Mesodermal cell (in vitro differentiated cells): ENCODE measurements at regions not wholly inside any gene's neighbourhood (a gene's known extent, or its start where the extent isn't known, plus 50 kb on each side); places are given as distances from the start of the nearest gene placed in this dataset.
"Not testable (repeated sequence)": the region's sequence is repeated elsewhere in the genome, so short reads cannot be mapped to it uniquely, and the experiment has no call there.

Source experiments
- H3K27ac ChIP-seq: 2 replicates; pipeline ENCODE4 v1.7.0; 2013; ENCODE audit warnings: mild to moderate bottlenecking, low read depth, low read length, moderate library complexity; ENCODE audit not compliant: severe bottlenecking
- H3K36me3 ChIP-seq: 2 replicates; pipeline ENCODE4 v1.7.1; 2013; ENCODE audit warnings: mild to moderate bottlenecking, low read length, moderate library complexity; ENCODE audit not compliant: control insufficient read depth, insufficient read depth
- H3K4me1 ChIP-seq: one replicate; pipeline ENCODE4 v1.7.1; 2013; ENCODE audit warnings: mild to moderate bottlenecking, low read length; ENCODE audit not compliant: insufficient read depth, control insufficient read depth, poor library complexity, severe bottlenecking
- H3K4me3 ChIP-seq: 2 replicates; pipeline ENCODE4 v1.7.0; 2013; ENCODE audit warnings: low read length, control low read depth, mild to moderate bottlenecking; ENCODE audit not compliant: insufficient read depth, poor library complexity, severe bottlenecking; ENCODE audit errors: extremely low read depth
- H3K9me3 ChIP-seq: 2 replicates; pipeline ENCODE4 v1.7.1; 2013; ENCODE audit warnings: mild to moderate bottlenecking, low read length, moderate library complexity; ENCODE audit not compliant: control insufficient read depth
- WGBS, 2 experiments: methylation state at CpG; one replicate each; pipeline ENCODE4 v1.1.5; 2013; ENCODE audit warnings: missing lambda C conversion rate in 2 of 2; ENCODE audit not compliant: insufficient coverage in 2 of 2; 5-methylcytosine and 5-hydroxymethylcytosine counted together

GRCh38 chr11:31958076-31958735, 132.7 kb upstream of the RCN1 start:
- 27 to 33% methylated on average over 15 of the region's 15 CpGs for WGBS, 2 experiments
- Histone ChIP-seq H3K4me1 (peaks cover 4% of the 10 kb centered on the region), H3K9me3 (no peaks in the 10 kb centered on the region), H3K27ac (no peak overlapping the region), H3K4me3 (no peak overlapping the region), H3K36me3 (no peaks in the 10 kb centered on the region)

- Histone ChIP-seq H3K27ac (no peak overlapping the region), H3K9me3 (no peaks in the 10 kb centered on the region), H3K4me1 (peaks cover 4% of the 10 kb centered on the region), H3K36me3 (no peaks in the 10 kb centered on the region), H3K4me3 (no peak overlapping the region)
- WGBS, 2 experiments, result 66 to 81% methylated on average over 6 of the region's 7 CpGs
These were observed 133.2 kb upstream of the RCN1 start for GRCh38 chr11:31957674-31958073.

DNA sequence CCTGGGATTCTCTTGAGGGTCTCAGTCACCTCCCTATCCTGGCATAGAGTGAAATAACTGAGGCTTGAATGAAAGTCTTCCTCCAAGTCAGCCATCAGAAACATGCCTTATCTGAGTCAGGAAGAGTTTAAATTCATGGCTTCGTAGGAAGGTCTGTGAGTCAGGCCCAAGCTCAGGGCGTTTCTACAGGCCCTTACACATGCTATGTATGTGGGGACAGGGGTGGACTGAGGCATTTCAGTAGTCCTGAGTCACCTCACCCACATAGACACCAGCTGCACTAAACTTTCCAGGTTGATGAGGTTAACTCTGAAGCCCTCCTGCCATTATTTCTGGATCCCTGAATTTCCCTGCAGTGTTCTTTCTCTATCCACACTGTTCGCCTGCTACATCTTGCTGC, 134.6 kb upstream of the RCN1 start:
- no peak overlapping the region for H3K27ac ChIP-seq
- H3K4me1 ChIP-seq, result peaks cover 4% of the 10 kb centered on the region
- H3K9me3 ChIP-seq, result no peaks in the 10 kb centered on the region
- H3K4me3 ChIP-seq, result no peak overlapping the region
- 95 to 100% methylated on average over 1 to 3 of the region's 3 CpGs for WGBS, 2 experiments
- H3K36me3 ChIP-seq, result no peaks in the 10 kb centered on the region

DNA sequence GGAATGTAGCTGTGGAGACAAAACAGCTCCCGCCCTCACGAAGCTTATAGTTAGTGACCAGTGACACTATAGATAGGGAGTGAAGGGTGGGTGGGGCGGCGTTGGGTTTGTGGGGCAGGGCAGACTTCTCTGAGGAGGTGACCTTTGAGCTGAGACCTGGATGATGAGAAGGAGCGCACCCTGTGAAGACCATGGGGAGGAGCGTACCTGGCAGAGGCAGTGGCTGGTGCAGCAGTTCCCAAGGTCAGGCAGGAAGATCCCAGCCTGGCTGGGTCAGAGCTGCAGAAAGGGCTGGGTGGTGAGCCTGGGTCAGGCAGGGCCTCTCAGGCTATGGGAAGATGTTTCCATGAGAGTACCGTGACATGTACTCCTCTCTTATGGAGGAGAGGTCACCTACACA, 135.0 kb upstream of the RCN1 start:
- 91 to 95% methylated on average over 4 to 7 of the region's 7 CpGs for WGBS, 2 experiments
- no peak overlapping the region for H3K27ac ChIP-seq
- H3K4me3 ChIP-seq, result no peak overlapping the region
- no peaks in the 10 kb centered on the region for H3K36me3 ChIP-seq
- H3K4me1 ChIP-seq, result peaks cover 4% of the 10 kb centered on the region
- H3K9me3 ChIP-seq, result no peaks in the 10 kb centered on the region

GRCh38 chr11:31953803-31954327, 137.0 kb upstream of the RCN1 start:
- Histone ChIP-seq H3K27ac (no peak overlapping the region), H3K4me3 (no peak overlapping the region), H3K9me3 (no peaks in the 10 kb centered on the region), H3K4me1 (no peaks in the 10 kb centered on the region), H3K36me3 (no peaks in the 10 kb centered on the region)
- WGBS, 2 experiments, result 89 to 90% methylated on average over 4 to 6 of the region's 6 CpGs

GRCh38 chr11:31949733-31950200, 138.6 kb upstream of the PAX6 start:
- not testable (repeated sequence) for H3K4me1 ChIP-seq, H3K4me3 ChIP-seq, H3K27ac ChIP-seq, H3K9me3 ChIP-seq, H3K36me3 ChIP-seq

- no peak overlapping the region for H3K27ac ChIP-seq
- no peak overlapping the region for H3K4me3 ChIP-seq
- H3K9me3 ChIP-seq, result no peaks in the 10 kb centered on the region
- 80 to 100% methylated on average over 1 to 2 of the region's 6 CpGs for WGBS, 2 experiments
- H3K4me1 ChIP-seq, result no peaks in the 10 kb centered on the region
- no peaks in the 10 kb centered on the region for H3K36me3 ChIP-seq
These were observed 135.9 kb upstream of the PAX6 start for GRCh38 chr11:31947051-31947450.

DNA sequence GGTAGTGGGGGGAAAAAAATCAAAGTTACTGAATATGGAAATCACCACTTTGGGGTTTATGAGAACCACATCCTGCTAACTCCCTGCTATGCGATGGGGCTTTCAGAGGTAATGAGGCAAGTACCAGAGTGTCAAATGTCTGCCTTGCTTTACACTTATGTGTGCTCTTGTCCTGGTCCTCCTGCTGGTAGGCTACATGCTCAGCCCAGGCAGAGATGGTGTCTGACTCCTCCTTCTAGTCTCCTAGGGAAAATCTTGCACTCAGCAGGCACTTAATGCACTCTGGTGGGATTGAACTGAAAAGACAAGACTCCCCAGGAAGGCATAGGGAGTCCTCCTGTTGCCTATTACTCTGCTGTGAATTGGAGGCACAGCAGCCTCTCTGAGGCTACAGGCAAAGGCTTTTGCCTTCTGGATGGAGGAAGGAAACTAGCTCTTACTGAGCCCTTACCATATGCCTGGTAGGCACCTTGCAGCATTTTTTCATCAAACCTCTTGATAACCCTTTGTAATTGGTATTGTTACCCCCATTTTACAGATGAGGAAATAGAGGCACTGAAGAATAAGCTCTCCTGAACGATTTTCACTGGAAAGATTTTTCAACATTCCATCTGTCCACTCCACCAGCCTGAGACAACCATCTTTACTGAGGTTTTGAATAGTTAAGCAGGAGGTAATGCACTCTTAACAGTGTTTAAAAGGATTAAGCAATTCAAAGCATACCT, 132.1 kb upstream of the PAX6 start:
- H3K4me3 ChIP-seq, result no peak overlapping the region
- H3K9me3 ChIP-seq, result no peaks in the 10 kb centered on the region
- 40 to 86% methylated on average over 1 of the region's 2 CpGs for WGBS, 2 experiments
- peaks cover 6% of the 10 kb centered on the region for H3K4me1 ChIP-seq
- H3K36me3 ChIP-seq, result no peaks in the 10 kb centered on the region
- no peak overlapping the region for H3K27ac ChIP-seq

DNA sequence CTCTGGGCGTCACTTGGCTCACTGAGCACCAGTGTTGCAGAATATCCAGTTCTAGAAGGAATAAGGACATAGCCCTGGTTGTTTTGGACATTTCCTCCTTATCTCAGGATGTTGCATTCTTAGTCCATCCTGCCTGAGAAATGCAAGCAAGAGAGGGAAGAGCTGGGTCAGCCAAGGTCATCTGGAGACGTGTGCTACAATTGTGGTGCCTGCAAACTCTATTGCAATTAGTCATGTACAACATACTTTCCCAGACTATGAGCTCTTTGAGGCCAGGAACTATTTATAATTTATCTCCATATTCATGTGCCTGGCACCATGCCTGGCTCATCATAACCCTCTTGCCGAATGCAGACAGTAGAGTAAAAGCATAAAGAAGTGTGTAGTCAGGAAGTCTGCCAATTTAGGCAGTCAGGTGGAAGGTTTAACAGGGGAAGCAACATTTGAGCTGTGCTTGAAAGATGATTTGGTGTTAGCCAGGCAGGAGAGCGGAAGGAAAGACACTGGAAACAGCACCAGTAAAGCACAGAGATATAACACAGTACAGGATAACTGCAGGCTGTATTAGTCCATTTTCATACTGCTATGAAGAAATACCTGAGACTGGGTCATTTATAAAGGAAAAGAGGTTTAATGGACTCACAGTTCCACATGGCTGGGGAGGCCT, 129.4 kb upstream of the PAX6 start:
- H3K9me3 ChIP-seq, result no peaks in the 10 kb centered on the region
- 87 to 94% methylated on average over 3 of the region's 4 CpGs for WGBS, 2 experiments
- no peak overlapping the region for H3K27ac ChIP-seq
- H3K4me1 ChIP-seq, result peaks cover 6% of the 10 kb centered on the region
- no peaks in the 10 kb centered on the region for H3K36me3 ChIP-seq
- H3K4me3 ChIP-seq, result no peak overlapping the region

- H3K27ac ChIP-seq, result no peak overlapping the region
- WGBS, 2 experiments, result 100% methylated on average over 2 of the region's 3 CpGs; no CpG with 5 or more reads in 1 of the 2 experiments
- no peak overlapping the region for H3K4me3 ChIP-seq
- no peaks in the 10 kb centered on the region for H3K36me3 ChIP-seq
- H3K4me1 ChIP-seq, result peaks cover 6% of the 10 kb centered on the region
- no peaks in the 10 kb centered on the region for H3K9me3 ChIP-seq
These were observed 127.9 kb upstream of the PAX6 start for GRCh38 chr11:31939004-31939403.
